RPMI8226 (cell line): ENCODE measurements at regions not wholly inside any gene's neighbourhood (a gene's known extent, or its start where the extent isn't known, plus 50 kb on each side); places are given as distances from the start of the nearest gene placed in this dataset.
"Not testable (repeated sequence)": the region's sequence is repeated elsewhere in the genome, so short reads cannot be mapped to it uniquely, and the experiment has no call there.

ENCODE experiments used
- DNase-seq: peaks from one replicate; pipeline ENCODE4 v3.0.0-alpha.2; 2015

DNA sequence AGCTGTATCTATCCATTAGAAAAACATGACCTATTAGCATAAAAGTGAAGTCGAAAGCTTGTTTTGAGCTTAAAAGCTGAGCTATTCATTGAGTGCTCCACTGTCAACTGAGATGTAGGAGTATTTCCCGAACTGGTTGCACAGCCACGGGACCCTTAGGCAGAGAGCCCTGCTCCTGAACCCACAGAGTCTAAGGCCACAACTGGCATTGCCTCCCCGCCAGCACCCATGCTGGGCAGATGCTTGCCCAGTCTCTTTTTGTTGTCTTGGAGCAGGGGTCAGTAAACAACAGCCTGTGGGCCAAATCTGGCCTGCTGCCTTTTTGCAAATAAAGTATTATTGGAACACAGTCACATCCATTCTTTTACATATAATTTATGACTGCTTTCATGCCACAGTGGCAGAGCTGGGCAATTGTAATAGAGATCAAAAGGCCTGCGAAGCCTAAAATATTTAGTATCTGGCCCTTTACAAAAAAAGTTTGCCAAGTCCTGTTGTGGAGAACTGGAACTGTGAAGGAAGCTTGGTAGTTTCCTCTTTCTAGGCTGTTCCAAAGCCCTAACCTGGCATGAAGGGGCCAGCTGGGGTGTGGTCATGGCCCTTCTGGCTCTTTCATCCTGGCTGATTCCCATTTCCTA, 58.4 kb upstream of the WAPL start:
- no peak for DNase-seq

DNA sequence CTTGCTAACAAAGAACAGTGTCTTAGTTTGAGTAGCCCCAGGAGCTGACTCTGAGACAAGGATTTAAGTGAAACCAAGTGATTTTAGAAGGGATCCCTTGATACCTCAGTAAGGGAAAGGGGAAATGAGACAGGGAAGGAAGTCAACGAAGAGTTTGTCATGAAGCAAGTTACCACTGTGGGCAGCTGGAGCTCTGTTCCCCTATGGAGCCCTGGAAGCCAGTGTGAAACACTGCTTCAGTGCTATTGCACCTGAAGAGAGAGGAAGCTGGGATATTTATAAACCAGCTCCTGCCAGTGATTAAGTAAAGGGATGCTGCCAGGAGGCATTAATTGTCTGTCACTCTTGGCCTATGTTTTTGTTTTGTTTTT, 58.9 kb upstream of the WAPL start:
- peak; percentile 12 for DNase-seq

DNA sequence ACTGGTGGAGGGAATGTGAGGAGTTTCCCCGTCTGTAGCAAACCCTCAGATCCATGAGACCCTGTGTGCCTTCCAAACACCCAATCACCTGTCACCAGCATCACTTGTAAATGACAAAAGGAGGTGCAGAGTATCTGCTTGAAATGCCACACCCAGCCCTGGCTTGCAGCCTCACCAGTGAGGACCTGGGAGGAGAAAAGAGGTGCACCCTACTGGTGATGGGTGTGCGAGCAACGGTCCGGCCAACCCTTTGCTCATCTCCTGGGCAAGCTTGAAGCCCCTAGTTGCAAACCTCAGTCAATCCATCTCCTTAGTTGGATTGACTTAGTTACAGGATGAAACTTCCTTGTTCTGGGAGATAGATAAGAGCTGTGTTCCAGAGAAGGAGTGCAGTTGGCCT, 62.4 kb upstream of the WAPL start:
- DNase-seq, result peak; percentile 35

DNA sequence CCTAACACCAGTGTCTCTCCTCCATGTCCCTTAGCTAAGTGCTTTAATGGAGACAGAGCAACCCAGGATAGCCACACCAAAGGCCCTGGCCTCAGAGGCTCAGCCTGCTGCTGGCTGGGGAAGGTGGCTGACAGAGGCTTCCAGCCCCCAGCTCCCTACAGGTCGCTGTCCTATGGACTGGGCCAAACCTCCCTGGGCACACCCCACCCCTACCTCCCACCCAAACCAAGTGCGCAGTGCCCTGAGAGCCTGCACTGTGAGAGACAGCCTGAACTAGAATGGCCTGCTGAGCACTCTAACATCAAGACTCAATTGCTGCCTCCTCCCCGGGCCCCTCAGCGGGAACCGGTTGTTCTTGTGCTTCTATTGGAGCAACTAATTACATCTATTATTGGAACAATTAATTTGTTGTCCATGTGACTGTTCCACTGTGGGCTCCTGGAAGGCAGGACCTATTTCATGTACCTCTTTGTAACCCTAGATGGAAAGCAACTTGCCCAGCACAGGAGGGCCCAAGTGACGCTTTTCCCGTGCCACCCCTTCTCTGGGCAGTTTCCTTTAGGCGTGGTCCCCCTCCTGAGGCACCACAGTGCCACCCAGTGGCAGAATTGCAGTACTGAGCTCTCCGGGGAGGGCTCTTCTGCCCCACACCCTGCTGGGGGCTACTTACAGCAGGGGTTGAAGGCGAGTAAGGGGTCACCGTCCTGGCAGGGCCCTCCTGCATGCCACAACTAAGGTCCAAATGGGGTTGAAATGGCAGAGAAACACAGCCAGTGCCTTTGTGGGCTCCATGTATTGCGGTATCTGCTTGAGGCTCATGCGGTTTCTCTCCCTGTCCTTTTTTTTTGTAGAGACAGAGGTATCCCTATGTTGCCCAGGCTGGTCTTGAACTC, 63.7 kb upstream of the WAPL start:
- DNase-seq, result peak; percentile 68

DNA sequence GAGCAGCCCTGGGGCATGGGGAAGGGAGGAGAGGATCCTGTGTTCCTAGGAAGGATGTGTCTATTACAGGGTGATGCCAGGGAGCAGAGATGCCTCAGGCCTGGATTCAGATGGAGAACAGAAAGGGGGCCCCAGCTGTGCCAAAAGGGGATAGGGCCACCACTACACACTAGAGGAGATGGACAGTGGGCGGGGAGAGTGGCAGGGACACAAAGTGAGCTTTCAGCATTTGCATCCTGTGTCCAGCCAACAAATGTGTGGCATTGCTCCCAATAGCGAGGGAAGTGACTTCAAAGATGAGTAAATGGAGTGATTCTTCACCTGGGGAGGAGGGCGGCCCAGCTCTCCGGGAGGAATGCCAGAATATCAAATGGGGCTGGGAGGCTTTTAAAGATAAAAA, 64.9 kb upstream of the WAPL start:
- DNase-seq, result no peak

DNA sequence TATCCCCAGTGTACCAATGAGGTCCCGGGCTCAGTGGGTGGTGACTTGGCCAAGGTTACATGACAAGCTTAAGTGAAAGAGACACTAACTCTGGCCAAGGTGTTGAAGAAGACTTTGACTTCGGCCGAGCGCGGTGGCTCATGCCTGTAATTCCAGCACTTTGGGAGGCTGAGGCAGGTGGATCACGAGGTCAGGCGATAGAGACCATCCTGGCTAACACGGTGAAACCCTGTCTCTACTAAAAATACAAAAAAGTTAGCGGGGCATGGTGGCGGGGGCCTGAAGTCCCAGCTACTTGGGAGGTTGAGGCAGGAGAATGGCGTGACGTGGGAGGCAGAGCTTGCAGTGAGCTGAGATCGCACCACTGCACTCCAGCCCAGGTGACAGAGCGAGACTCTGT, 65.6 kb upstream of the OPN4 start:
- not testable (repeated sequence) for DNase-seq

DNA sequence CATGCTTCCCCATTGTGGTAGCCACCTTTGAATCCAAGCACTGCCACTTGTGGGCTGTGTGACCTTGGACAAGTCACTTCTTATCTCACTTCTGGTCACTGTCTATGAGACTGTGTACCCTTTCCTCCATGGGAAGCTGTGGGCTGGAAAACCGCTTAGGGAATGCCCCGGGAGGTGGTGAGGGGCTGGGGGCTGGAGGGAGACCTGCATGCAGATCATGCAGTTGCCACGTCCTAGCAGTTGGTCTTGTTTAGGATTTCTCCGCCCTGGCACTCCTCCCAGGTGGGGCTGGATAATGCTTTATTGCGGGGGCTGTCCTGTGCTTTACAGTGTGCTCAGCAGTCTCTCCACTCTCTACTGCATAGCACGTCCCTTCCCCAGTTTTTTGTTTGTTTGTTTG, 62.9 kb upstream of the OPN4 start:
- no peak for DNase-seq

DNA sequence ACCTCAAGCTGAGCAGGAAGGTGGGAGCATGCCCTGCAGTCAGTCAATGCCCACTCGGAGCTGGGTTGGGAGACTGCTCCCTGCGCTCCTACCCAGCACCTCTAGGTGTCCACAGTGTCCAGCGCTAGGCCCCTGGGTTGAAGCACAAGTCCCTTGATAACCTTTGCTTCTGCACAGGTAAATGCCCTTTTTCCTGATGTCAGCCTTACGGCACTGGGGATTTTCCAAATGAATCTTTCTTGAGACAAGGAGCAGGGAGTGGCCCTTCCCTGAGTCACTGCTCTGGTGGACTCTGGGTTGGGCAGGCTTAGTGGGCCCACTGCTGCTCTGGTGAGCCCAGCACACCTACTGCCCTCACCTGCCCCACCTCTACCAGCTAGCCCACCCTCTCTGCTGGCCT, 61.9 kb upstream of the OPN4 start:
- DNase-seq, result peak; percentile 4

DNA sequence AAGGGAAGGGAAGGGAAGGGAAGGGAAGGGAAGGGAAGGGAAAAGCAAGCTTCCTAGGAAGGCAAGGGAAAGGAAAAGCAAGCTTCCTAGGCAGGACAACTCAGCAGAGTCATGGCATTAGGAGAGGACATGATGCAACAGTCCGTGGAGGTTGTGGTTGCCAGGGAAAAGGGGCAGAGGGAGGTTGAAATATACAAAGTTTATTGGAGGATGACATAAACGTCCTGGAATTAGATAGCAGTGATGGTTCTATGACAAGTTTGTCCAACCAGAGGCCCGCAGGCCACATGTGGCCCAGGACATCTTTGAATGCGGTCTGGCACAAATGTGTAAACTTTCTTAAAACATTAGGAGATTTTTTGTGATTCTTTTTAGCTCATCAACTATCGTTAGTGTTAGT, 59.8 kb upstream of the OPN4 start:
- no peak for DNase-seq

DNA sequence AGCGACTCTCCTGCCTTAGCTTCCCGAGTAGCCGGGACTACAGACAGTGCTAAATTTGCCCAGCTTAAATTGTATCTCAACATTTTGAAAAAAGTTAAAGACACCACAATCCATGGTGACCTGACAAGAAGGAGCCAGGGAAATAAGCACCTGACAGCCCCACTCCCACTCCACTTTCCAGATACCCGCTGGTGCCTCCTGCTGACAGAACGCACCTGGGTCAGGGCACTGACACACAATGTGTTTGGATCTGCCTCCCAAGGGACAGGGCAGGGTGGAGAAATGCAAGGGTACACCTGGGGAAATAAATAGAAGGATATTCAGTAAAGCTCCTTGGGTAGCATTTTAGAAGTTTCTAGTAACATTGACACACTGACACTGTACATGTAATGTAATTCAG, 58.9 kb upstream of the OPN4 start:
- DNase-seq, result no peak

DNA sequence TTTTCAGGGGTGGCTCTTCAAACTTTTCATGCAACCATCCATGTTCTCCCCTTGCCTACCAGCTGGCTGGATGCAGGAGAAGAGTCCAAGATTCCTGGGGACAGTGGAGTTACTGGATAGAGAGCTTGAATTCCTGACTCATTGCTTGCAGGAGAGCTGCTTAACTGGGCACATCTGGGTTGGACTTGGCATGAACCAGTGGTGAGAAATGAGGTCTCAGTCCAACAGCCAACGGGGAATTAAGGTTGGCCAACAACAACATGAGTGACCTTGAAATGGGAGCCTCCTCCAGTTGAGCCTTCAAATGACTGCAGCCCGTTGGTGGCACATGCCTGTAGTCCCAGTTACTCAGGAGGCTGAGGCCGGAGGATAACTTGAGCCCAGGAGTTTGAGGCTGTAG, 58.1 kb upstream of the OPN4 start:
- no peak for DNase-seq

DNA sequence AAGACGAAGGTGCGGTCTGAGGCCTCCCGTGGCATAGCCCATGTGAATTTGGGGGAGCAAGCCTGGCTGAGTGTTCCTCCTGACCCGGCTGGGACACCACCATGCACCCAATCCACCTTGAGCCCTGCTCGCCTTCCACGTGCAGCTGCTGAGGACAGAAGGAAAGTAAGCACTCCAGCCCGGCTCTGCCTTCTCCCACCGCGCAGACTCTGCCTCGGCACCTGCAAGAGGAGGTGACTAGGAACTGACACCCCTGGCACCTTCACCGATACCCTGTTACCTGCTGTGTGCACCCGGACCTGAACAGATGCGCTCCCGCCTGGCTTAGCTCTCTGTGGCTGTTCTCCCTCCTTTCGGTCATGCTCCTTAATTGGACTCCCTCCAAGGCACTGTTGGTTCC, 57.0 kb upstream of the OPN4 start:
- no peak for DNase-seq

DNA sequence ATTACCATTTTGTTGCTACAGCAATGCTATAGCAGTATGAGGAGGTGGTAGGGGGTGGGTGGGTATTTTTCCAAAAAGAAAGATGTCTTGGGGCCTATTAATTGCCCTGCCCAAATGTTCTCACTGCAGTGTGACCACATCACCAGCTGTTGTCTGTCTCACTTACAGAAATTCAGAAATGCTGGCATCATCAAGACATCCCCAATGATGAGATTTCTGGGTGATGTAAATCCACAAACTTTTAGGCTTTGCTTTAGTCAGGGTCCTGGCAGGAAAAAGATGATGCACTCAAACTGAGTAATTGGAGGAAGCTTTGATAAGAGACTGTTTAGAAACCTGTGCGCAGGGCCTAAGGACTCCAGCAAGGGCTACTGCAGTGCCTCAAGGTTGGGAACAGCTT, 56.2 kb upstream of the OPN4 start:
- peak; percentile 7 for DNase-seq

DNA sequence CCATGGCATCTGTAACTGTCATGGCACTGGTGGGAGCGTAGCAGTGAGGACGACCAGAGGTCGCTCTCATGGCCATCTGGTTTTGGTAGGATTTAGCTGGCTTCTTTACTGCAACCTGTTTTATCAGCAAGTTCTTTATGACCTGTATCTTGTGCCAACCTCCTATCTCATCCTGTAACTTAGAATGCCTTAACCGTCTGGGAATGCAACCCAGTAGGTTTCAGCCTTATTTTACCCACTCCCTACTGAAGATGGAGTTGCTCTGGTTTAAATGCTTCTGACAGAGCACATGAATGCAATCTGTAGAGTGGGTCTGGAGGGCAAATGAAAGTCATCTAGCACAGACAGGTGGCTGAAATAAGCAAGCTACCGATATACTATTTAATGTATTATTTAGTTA, 55.3 kb upstream of the OPN4 start:
- DNase-seq, result no peak

DNA sequence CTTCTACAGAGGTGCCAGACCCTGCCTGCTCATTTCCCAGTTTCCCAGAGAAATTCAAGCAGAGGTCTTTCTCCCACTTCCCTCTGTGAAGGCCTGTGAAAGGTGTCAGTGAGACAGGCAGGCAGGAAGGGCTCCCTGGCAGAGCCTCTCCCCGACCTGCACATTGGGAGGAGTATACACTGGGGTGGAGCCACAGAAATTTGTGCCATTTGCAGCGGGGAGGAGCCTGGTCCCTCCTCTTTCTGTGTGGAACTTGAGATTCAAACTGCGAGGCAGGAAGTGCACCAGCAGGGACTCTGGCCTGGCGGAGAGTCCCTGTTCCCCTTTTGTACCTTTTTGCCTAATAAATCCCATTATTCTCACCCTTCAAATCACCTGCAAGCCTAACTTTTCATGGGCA, 54.6 kb upstream of the OPN4 start:
- DNase-seq, result peak; percentile 44

DNA sequence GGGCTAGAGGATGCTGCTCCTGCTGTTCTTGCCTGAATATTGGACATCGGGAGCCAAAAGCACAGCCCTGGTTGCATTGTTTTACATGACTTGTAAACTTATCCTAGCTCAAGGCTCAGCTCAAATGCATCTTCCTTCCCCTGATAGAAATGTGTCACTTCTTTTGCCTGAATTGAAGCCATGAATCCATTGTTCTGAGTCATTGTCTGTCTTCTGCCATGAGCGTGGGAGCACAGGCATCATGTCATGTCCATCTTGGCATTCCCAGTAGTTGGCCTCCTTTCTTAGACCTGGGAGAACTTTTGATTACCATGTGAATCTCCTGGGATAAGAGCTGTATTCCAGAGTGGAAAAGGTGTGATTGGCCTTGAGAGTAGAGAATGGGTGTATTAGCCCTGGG, 54.1 kb upstream of the OPN4 start:
- no peak for DNase-seq

DNA sequence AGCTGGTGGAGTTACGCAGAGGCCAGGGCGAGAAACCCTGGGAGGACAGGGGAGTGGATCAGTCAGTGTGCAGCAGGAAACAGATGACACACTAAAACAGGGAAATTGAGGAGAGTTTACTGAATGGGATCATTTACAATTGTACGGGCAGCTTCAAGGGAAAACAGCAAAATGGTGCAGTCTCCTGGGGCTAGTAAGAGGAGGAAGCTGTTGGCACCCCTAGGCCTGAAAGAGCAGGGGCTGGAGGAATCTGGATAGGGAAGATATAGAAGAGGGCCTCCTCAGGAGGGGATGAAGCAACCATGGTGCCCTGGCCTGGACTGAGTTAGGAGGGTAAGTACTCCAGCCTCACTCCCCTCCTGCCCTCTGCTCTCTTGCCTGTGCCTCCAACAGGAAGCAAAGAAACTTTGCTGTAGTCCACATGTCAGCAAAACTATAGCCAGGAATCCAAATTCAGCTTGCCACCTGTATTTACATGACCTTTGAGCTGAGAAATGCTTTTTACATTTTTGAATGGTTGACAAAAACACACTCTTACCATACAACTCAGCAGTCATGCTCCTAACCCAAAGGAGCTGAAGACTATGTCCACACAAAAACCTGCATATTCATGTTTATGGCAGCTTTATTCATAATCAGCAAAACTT, 52.3 kb upstream of the OPN4 start:
- peak; percentile 68 for DNase-seq

DNA sequence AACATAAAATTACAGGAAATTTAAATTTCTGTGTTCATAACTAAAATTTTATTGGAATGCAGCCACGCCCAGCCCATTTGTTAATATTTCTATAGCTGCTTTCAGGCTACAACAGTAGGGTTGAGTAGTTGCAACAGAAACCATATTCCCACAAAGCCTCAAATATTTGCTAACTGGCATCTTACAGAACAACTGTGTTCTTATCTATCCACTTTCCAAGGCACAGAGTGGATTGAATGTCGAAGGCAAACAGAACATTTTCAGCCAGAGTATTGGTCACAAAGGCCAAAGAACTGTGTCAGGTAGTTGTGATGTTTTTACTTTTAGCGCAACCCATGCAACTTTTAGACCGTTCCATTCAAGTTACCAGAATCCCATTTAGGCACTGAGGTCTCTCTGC, 51.1 kb upstream of the OPN4 start:
- DNase-seq, result no peak
